ENCODE measurements at regions not wholly inside any gene's neighbourhood (a gene's known extent, or its start where the extent isn't known, plus 50 kb on each side); places are given as distances from the start of the nearest gene placed in this dataset.

DNA sequence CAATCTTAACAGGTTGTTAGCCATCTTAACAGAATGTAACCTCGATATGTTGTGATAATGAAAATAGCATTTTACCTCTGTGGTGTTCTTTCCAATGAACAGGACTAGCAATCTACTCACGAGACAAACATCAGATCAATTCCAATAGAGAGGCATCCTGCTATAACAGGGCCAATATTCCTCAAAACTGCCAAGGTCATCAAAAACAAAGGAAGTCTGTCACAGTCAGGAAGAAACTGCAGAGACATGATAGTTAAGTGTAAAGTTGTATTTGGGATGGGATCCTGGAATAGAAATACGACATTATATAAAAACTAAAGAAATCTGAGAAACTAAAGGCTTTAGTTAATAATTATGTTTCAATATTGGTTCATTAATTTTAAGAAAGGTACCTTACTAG is 588.9 kb upstream of the NETO1 start:
- TF ChIP-seq ZFX (IDR thresholded peaks at IDR 0.05) = no peak
- TF ChIP-seq, protein P1, sequence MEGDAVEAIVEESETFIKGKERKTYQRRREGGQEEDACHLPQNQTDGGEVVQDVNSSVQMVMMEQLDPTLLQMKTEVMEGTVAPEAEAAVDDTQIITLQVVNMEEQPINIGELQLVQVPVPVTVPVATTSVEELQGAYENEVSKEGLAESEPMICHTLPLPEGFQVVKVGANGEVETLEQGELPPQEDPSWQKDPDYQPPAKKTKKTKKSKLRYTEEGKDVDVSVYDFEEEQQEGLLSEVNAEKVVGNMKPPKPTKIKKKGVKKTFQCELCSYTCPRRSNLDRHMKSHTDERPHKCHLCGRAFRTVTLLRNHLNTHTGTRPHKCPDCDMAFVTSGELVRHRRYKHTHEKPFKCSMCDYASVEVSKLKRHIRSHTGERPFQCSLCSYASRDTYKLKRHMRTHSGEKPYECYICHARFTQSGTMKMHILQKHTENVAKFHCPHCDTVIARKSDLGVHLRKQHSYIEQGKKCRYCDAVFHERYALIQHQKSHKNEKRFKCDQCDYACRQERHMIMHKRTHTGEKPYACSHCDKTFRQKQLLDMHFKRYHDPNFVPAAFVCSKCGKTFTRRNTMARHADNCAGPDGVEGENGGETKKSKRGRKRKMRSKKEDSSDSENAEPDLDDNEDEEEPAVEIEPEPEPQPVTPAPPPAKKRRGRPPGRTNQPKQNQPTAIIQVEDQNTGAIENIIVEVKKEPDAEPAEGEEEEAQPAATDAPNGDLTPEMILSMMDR (conservative IDR thresholded peaks at IDR 0.05) = no peak

All from C4-2B (cell line).